Thyroid gland (tissue), 4 donors: ENCODE measurements at regions not wholly inside any gene's neighbourhood (a gene's known extent, or its start where the extent isn't known, plus 50 kb on each side); places are given as distances from the start of the nearest gene placed in this dataset.

Source experiments
- POLR2A ChIP-seq, 2 donors: fragments of 450-650 bp; IDR thresholded peaks; one replicate each; pipeline ENCODE4 v1.6.1; 2017; ENCODE audit warnings: antibody characterized with exemption in 2 of 2, mild to moderate bottlenecking in 2 of 2, moderate library complexity in 1 of 2
- TF ChIP-seq, protein P1 (sequence below), 6 experiments: fragments of 200-600 bp in 3 of 6; fragments of 450-650 bp in 3 of 6; sonication (generic) in 3 of 6; IDR thresholded peaks; one replicate each; pipeline ENCODE4 v1.5.1; 2016 to 2019; ENCODE audit warnings: antibody characterized with exemption in 6 of 6, mild to moderate bottlenecking in 2 of 6, inconsistent platforms in 1 of 6, moderate library complexity in 1 of 6

DNA sequence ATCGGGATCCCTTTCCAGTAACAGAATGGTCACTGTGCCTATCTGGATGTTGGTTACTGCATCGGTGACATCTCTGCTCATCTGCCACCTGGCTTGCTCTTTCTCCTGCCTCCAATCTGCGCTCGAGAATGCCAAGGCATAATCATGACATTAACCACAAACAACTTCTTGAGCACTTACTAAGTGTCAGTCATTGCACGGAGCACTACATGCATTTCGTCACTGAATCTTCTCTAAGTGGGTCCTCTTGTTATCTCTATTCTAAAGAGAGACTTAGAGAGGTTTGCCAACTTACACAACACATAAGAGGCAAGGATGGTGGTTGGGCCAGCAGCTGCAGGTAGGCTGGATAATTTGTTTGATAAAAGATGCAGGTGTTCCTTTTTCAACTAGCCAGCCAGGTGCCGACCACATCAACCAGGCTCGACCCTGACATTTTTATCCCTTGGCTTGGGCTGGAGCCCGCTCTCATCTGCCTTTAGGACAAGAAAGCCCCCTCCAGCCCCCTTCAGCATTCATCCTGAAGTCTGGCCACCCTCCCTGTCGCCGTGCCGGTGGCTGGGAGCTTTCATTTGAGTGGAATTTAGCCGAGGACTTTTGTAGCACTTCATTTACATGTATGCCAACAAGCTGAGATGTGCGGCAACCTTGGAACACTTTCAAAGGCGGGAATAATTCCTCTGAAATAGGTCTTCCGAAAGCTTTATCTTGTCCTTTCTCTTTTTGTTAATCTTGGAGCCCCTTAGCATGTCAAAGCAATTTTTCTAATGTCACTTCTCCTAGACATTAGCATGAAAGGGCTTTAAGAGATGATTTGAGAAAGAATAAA, 89.3 kb upstream of the NKD1 start:
- TF ChIP-seq, protein P1, sequence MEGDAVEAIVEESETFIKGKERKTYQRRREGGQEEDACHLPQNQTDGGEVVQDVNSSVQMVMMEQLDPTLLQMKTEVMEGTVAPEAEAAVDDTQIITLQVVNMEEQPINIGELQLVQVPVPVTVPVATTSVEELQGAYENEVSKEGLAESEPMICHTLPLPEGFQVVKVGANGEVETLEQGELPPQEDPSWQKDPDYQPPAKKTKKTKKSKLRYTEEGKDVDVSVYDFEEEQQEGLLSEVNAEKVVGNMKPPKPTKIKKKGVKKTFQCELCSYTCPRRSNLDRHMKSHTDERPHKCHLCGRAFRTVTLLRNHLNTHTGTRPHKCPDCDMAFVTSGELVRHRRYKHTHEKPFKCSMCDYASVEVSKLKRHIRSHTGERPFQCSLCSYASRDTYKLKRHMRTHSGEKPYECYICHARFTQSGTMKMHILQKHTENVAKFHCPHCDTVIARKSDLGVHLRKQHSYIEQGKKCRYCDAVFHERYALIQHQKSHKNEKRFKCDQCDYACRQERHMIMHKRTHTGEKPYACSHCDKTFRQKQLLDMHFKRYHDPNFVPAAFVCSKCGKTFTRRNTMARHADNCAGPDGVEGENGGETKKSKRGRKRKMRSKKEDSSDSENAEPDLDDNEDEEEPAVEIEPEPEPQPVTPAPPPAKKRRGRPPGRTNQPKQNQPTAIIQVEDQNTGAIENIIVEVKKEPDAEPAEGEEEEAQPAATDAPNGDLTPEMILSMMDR (IDR thresholded peaks at IDR 0.05), result no peak
- TF ChIP-seq POLR2A (IDR thresholded peaks at IDR 0.05), result no peak
